Neural progenitor cell (in vitro differentiated cells): ENCODE measurements at regions not wholly inside any gene's neighbourhood (a gene's known extent, or its start where the extent isn't known, plus 50 kb on each side); places are given as distances from the start of the nearest gene placed in this dataset.

Experiments
- EZH2 ChIP-seq: fragments of 200-600 bp; sonication (generic); IDR thresholded peaks from 2 replicates; pipeline ENCODE4 v1.6.1; 2017; ENCODE audit warnings: antibody characterized with exemption, mild to moderate bottlenecking, moderate library complexity
- TF ChIP-seq, protein P1 (sequence below): fragments of 200-600 bp; sonication (generic); IDR thresholded peaks from 2 replicates; pipeline ENCODE4 v1.5.1; 2017; ENCODE audit warnings: antibody characterized with exemption, mild to moderate bottlenecking

DNA sequence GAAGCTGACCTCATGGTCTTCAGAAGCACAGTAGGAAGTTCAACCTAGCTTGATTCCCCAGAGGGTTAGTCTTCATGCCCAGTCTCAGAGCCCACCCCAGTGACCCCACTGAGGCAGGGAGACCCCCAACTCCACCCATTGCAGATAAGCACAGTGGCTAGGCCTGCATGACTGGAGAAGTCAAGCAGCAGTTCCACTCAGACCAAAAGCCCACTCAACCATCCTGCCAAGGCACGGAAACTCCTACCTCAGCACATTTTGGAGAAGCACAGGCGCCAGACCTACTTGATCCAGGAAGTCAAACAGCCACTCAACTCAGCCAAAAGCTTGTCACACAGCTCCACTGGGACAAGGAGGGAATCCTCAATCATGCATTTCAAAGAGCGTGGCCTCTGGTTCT is 78.4 kb upstream of the HTR1E start:
- TF ChIP-seq, protein P1, sequence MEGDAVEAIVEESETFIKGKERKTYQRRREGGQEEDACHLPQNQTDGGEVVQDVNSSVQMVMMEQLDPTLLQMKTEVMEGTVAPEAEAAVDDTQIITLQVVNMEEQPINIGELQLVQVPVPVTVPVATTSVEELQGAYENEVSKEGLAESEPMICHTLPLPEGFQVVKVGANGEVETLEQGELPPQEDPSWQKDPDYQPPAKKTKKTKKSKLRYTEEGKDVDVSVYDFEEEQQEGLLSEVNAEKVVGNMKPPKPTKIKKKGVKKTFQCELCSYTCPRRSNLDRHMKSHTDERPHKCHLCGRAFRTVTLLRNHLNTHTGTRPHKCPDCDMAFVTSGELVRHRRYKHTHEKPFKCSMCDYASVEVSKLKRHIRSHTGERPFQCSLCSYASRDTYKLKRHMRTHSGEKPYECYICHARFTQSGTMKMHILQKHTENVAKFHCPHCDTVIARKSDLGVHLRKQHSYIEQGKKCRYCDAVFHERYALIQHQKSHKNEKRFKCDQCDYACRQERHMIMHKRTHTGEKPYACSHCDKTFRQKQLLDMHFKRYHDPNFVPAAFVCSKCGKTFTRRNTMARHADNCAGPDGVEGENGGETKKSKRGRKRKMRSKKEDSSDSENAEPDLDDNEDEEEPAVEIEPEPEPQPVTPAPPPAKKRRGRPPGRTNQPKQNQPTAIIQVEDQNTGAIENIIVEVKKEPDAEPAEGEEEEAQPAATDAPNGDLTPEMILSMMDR: no peak
- no peak for TF ChIP-seq EZH2
